ENCODE measurements at regions not wholly inside any gene's neighbourhood (a gene's known extent, or its start where the extent isn't known, plus 50 kb on each side); places are given as distances from the start of the nearest gene placed in this dataset.
"Not testable (repeated sequence)": the region's sequence is repeated elsewhere in the genome, so short reads cannot be mapped to it uniquely, and the experiment has no call there.

DNA sequence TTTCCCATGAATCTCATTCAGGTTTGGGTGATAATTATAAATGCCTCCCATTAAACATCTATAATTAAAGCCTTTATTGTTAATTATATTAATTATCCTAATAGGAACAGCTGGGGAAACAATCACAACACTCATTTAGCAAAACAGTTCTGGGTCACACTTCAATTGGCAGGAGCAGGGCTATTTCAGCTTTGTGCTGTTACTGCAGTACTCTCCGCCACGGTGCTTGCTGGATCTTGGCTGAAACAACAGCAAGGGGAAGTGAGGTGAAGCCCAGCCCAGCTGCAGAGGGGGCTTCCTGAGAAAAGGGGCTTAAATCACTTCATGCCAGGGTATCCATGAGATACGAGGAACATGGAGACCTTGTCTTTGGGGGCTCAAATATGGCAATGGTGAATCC lies 79.5 kb upstream of the SOX11 start:
- Mint-ChIP-seq H3K27me3 (no peaks in the 10 kb centered on the region), H3K9me3 (peaks cover 35% of the 10 kb centered on the region), H3K27ac (ENCODE audit: low read depth) (no peak overlapping the region), H3K4me1 (no peaks in the 10 kb centered on the region), H3K36me3 (ENCODE audit: insufficient read depth) (no peaks in the 10 kb centered on the region), H3K4me3 (no peak overlapping the region)
- DNase-seq (ENCODE audit: low spot score in 2 of 2) (no peak), ATAC-seq (replicated peaks; ENCODE audit: extremely low read depth, poor library complexity, severe bottlenecking) (no peak)

DNA sequence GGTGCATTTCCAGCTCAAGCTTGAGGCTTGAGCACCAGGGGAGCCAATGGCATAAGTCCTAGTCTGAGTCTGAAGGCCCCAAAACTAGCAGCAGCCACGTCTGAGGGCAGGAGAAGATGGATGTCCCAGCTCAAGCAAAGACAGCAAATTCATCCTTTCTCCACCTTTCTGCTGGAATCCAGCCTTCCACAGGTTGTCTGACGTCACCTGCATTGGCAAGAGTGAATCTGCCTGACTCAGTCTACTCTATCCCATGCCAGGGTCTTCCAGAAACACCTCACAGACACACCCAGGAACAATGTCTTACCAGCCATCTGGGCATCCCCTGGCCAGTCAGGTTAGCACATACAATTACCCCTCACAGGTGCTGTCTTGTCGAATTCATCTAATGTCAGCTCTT lies 76.2 kb upstream of the SOX11 start:
- H3K27ac Mint-ChIP-seq (ENCODE audit: low read depth) = no peak overlapping the region
- no peak overlapping the region for H3K4me3 Mint-ChIP-seq
- no peaks in the 10 kb centered on the region for H3K36me3 Mint-ChIP-seq (ENCODE audit: insufficient read depth)
- no peak for DNase-seq (ENCODE audit: low spot score in 2 of 2)
- no peak for ATAC-seq (replicated peaks; ENCODE audit: extremely low read depth, poor library complexity, severe bottlenecking)
- peaks cover 38% of the 10 kb centered on the region for H3K9me3 Mint-ChIP-seq
- H3K4me1 Mint-ChIP-seq = no peaks in the 10 kb centered on the region
- no peaks in the 10 kb centered on the region for H3K27me3 Mint-ChIP-seq

DNA sequence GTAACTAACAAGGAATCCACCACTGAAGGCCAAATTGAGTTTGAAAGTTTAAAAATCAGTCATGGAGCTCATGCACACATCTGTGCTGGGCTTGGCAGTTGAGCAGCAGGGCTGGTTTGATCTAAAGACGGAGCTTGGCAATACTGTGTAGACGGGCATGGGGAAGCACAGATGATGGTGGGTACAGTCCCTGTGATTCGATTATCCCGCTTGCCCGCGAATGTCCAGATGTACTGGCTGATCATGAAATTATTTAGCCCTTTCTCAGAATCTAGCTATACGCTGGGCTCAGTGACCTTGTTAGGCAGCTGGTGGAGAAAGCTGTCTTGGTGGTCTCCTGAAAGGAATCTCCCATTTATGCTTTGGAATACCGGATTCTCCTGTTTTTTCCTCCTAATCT lies 74.8 kb upstream of the SOX11 start:
- Mint-ChIP-seq H3K27me3 (no peaks in the 10 kb centered on the region), H3K9me3 (peaks cover 38% of the 10 kb centered on the region), H3K36me3 (ENCODE audit: insufficient read depth) (no peaks in the 10 kb centered on the region), H3K4me1 (no peaks in the 10 kb centered on the region), H3K4me3 (no peak overlapping the region), H3K27ac (ENCODE audit: low read depth) (no peak overlapping the region)
- DNase-seq (ENCODE audit: low spot score in 2 of 2) (no peak), ATAC-seq (replicated peaks; ENCODE audit: extremely low read depth, poor library complexity, severe bottlenecking) (no peak)

DNA sequence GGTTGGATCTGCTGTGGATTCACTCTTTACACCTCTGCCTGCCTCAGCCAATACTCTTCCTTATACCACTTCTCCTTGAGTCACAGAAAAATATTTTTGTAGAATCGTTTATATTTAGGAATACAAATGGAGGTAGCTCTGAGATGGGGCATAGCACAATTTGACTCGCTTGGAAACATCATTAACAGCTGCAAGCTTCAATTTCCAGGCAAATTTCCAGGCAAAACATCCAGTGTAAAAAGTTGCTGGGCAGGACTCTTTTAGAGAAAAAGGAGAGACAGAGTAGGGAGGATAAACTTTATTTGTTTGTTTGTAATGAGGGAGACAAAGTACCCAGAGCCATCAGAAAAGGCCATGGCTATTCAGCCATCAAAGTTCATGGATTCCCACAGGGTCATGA lies 74.4 kb upstream of the SOX11 start:
- H3K27me3 Mint-ChIP-seq = no peaks in the 10 kb centered on the region
- H3K4me3 Mint-ChIP-seq = no peak overlapping the region
- ATAC-seq (replicated peaks; ENCODE audit: extremely low read depth, poor library complexity, severe bottlenecking) = no peak
- H3K4me1 Mint-ChIP-seq = no peaks in the 10 kb centered on the region
- H3K36me3 Mint-ChIP-seq (ENCODE audit: insufficient read depth) = no peaks in the 10 kb centered on the region
- DNase-seq (ENCODE audit: low spot score in 2 of 2) = no peak
- peaks cover 43% of the 10 kb centered on the region for H3K9me3 Mint-ChIP-seq
- no peak overlapping the region for H3K27ac Mint-ChIP-seq (ENCODE audit: low read depth)

- ATAC-seq (replicated peaks; ENCODE audit: extremely low read depth, poor library complexity, severe bottlenecking) (no peak), DNase-seq (ENCODE audit: low spot score in 2 of 2) (no peak)
- Mint-ChIP-seq H3K27ac (ENCODE audit: low read depth) (no peak overlapping the region), H3K4me1 (no peaks in the 10 kb centered on the region), H3K27me3 (no peaks in the 10 kb centered on the region), H3K4me3 (no peak overlapping the region), H3K36me3 (ENCODE audit: insufficient read depth) (no peaks in the 10 kb centered on the region), H3K9me3 (peaks cover 43% of the 10 kb centered on the region)
Observed at GRCh38 chr2:5618271-5618670, 73.9 kb upstream of the SOX11 start.

- ATAC-seq (replicated peaks; ENCODE audit: extremely low read depth, poor library complexity, severe bottlenecking); H3K4me3 Mint-ChIP-seq; H3K27me3 Mint-ChIP-seq; H3K27ac Mint-ChIP-seq (ENCODE audit: low read depth); H3K36me3 Mint-ChIP-seq (ENCODE audit: insufficient read depth); DNase-seq (ENCODE audit: low spot score in 2 of 2); H3K4me1 Mint-ChIP-seq: not testable (repeated sequence)
- H3K9me3 Mint-ChIP-seq = peaks cover 31% of the 10 kb centered on the region
Observed at GRCh38 chr2:5625556-5626065, 66.6 kb upstream of the SOX11 start.

DNA sequence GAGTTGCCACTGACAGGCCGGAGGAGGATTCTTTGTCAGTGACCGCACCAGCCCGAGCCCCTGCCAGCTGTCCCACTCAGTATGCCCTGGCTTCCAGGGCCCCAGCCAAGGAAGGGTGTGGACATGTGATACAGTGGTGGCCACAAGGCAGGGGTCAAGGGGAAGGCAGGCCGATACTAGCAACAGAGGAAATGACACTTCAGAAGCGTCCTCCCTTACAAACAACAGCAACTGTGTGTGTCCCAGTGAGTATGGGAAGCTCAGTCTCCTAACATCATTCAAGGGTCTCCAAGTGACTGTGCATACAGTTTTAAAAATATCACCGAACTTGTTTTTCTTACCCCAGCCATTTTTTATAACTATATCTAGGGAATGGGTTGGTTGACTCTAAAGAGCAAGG lies 63.7 kb upstream of the SOX11 start:
- ATAC-seq (replicated peaks; ENCODE audit: extremely low read depth, poor library complexity, severe bottlenecking); H3K27ac Mint-ChIP-seq (ENCODE audit: low read depth); H3K27me3 Mint-ChIP-seq; H3K4me1 Mint-ChIP-seq; H3K36me3 Mint-ChIP-seq (ENCODE audit: insufficient read depth); DNase-seq (ENCODE audit: low spot score in 2 of 2); H3K4me3 Mint-ChIP-seq: not testable (repeated sequence)
- H3K9me3 Mint-ChIP-seq = peaks cover 11% of the 10 kb centered on the region

- H3K4me1 Mint-ChIP-seq; DNase-seq (ENCODE audit: low spot score in 2 of 2); H3K36me3 Mint-ChIP-seq (ENCODE audit: insufficient read depth); H3K27ac Mint-ChIP-seq (ENCODE audit: low read depth); H3K4me3 Mint-ChIP-seq; H3K9me3 Mint-ChIP-seq; ATAC-seq (replicated peaks; ENCODE audit: extremely low read depth, poor library complexity, severe bottlenecking); H3K27me3 Mint-ChIP-seq: not testable (repeated sequence)
Observed at GRCh38 chr2:5629510-5629909, 62.7 kb upstream of the SOX11 start.

DNA sequence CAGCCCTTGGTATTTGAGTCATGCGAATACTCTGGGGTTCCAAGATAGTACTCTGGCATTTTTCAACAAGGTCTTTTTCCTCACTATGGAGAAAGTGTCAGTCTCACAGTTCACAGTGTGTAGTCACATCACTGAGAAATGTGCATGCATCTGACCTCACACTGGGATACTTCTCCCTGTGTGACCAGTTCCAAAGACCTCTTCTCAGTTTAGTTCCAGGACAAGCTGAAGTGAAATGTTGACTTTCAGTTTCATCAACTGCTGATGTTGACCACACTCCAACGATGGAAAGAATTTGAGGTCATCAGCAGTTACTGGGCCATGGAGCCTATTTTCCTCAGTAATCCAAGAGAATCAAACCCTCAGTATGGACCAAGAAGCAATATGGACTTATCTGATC lies 55.1 kb upstream of the SOX11 start:
- not testable (repeated sequence) for H3K4me3 Mint-ChIP-seq; H3K4me1 Mint-ChIP-seq; H3K27me3 Mint-ChIP-seq; DNase-seq (ENCODE audit: low spot score in 2 of 2); H3K27ac Mint-ChIP-seq (ENCODE audit: low read depth); ATAC-seq (replicated peaks; ENCODE audit: extremely low read depth, poor library complexity, severe bottlenecking); H3K9me3 Mint-ChIP-seq; H3K36me3 Mint-ChIP-seq (ENCODE audit: insufficient read depth)
